Activated CD4-positive, alpha-beta memory T cell treated with anti-CD3 and anti-CD28 coated beads, Interleukin-2, amount 10 ng/mL, durations not matched to agents 7 days and 5 days (primary cell): ENCODE measurements at regions not wholly inside any gene's neighbourhood (a gene's known extent, or its start where the extent isn't known, plus 50 kb on each side); places are given as distances from the start of the nearest gene placed in this dataset.

Source experiments
- CTCF ChIA-PET: fragments of 350-600 bp; sonication (Branson Sonifier 250); formaldehyde crosslinking; loops from one replicate; lab custom pipeline; 2021; ENCODE audit warnings: antibody characterized with exemption, inconsistent platforms; lab: Charles Lee
- POLR2A ChIA-PET: fragments of 350-600 bp; sonication (Branson Sonifier 250); formaldehyde crosslinking; loops from one replicate; lab custom pipeline; 2021; ENCODE audit warnings: antibody characterized with exemption; lab: Charles Lee
- DNase-seq: peaks from one replicate; pipeline ENCODE4 v3.0.0-alpha.2; 2020
- H3K27ac Mint-ChIP-seq: one replicate; pipeline ENCODE4 v1.8.0; 2021; ENCODE audit warnings: mild to moderate bottlenecking, mixed read lengths
- H3K27me3 Mint-ChIP-seq: one replicate; pipeline ENCODE4 v1.8.0; 2021; ENCODE audit warnings: mixed read lengths
- H3K36me3 Mint-ChIP-seq: one replicate; pipeline ENCODE4 v1.8.0; 2021; ENCODE audit warnings: low read depth, mixed read lengths
- H3K4me1 Mint-ChIP-seq: one replicate; pipeline ENCODE4 v1.8.0; 2021; ENCODE audit warnings: mixed read lengths
- H3K4me3 Mint-ChIP-seq: one replicate; pipeline ENCODE4 v1.8.0; 2021; ENCODE audit warnings: mild to moderate bottlenecking, mixed read lengths
- H3K9me3 Mint-ChIP-seq: one replicate; pipeline ENCODE4 v1.8.0; 2021; ENCODE audit warnings: mixed read lengths

GRCh38 chr12:125239563-125239962, 174.3 kb downstream of the AACS start:
- POLR2A ChIA-PET: no interaction called here
- H3K27me3 Mint-ChIP-seq: peaks cover 9% of the 10 kb centered on the region

GRCh38 chr12:125240717-125241116, 175.5 kb downstream of the AACS start:
- peaks cover 7% of the 10 kb centered on the region for H3K27me3 Mint-ChIP-seq
- ChIA-PET POLR2A (no interaction called here), CTCF (no interaction called here)
- H3K4me1 Mint-ChIP-seq: no peaks in the 10 kb centered on the region
- no peaks in the 10 kb centered on the region for H3K9me3 Mint-ChIP-seq
- DNase-seq: no peak
- H3K4me3 Mint-ChIP-seq: no peak overlapping the region
- no peaks in the 10 kb centered on the region for H3K36me3 Mint-ChIP-seq
- H3K27ac Mint-ChIP-seq: no peak overlapping the region

More at GRCh38 chr12:125239563-125239962, 174.3 kb downstream of the AACS start:
- Mint-ChIP-seq H3K9me3 (no peaks in the 10 kb centered on the region), H3K4me1 (no peaks in the 10 kb centered on the region), H3K27ac (no peak overlapping the region), H3K4me3 (no peak overlapping the region), H3K36me3 (no peaks in the 10 kb centered on the region)
- DNase-seq: no peak
- CTCF ChIA-PET: no interaction called here

GRCh38 chr12:125243811-125244210, 178.6 kb downstream of the AACS start:
- H3K4me3 Mint-ChIP-seq: no peak overlapping the region

GRCh38 chr12:125244338-125244737, 179.1 kb downstream of the AACS start:
- DNase-seq: no peak
- CTCF ChIA-PET: no interaction called here
- H3K4me3 Mint-ChIP-seq: no peak overlapping the region
- no peaks in the 10 kb centered on the region for H3K36me3 Mint-ChIP-seq
- H3K27me3 Mint-ChIP-seq: peaks cover 3% of the 10 kb centered on the region
- no peaks in the 10 kb centered on the region for H3K4me1 Mint-ChIP-seq
- no peak overlapping the region for H3K27ac Mint-ChIP-seq
- POLR2A ChIA-PET: no interaction called here
- H3K9me3 Mint-ChIP-seq: no peaks in the 10 kb centered on the region

More at GRCh38 chr12:125243811-125244210, 178.6 kb downstream of the AACS start:
- POLR2A ChIA-PET: no interaction called here
- Mint-ChIP-seq H3K27ac (no peak overlapping the region), H3K36me3 (no peaks in the 10 kb centered on the region), H3K9me3 (no peaks in the 10 kb centered on the region), H3K27me3 (peaks cover 5% of the 10 kb centered on the region), H3K4me1 (no peaks in the 10 kb centered on the region)
- CTCF ChIA-PET: no interaction called here
- no peak for DNase-seq

GRCh38 chr12:125245581-125246557, 180.6 kb downstream of the AACS start:
- Mint-ChIP-seq H3K27ac (no peak overlapping the region), H3K27me3 (no peaks in the 10 kb centered on the region), H3K4me3 (no peak overlapping the region), H3K4me1 (no peaks in the 10 kb centered on the region), H3K36me3 (no peaks in the 10 kb centered on the region), H3K9me3 (no peaks in the 10 kb centered on the region)
- CTCF ChIA-PET: no interaction called here
- no peak for DNase-seq
- POLR2A ChIA-PET: no interaction called here

GRCh38 chr12:125247477-125247876, 182.2 kb downstream of the AACS start:
- CTCF ChIA-PET: interaction anchor here (1.3 kb wide), 1 partner anchor 10 kb away, joined by 5 read pairs; no protein-coding TSS in a partner anchor
- no peak for DNase-seq

GRCh38 chr12:125249066-125249824, 184.0 kb downstream of the AACS start:
- no peak for DNase-seq
- no peaks in the 10 kb centered on the region for H3K4me1 Mint-ChIP-seq
- H3K9me3 Mint-ChIP-seq: no peaks in the 10 kb centered on the region
- no peak overlapping the region for H3K27ac Mint-ChIP-seq
- no peaks in the 10 kb centered on the region for H3K27me3 Mint-ChIP-seq
- POLR2A ChIA-PET: no interaction called here
- no peaks in the 10 kb centered on the region for H3K36me3 Mint-ChIP-seq
- no peak overlapping the region for H3K4me3 Mint-ChIP-seq
- CTCF ChIA-PET: no interaction called here

More at GRCh38 chr12:125247477-125247876, 182.2 kb downstream of the AACS start:
- Mint-ChIP-seq H3K27me3 (no peaks in the 10 kb centered on the region), H3K4me3 (no peak overlapping the region), H3K36me3 (no peaks in the 10 kb centered on the region), H3K27ac (no peak overlapping the region), H3K9me3 (no peaks in the 10 kb centered on the region), H3K4me1 (no peaks in the 10 kb centered on the region)
- POLR2A ChIA-PET: no interaction called here

- H3K9me3 Mint-ChIP-seq: no peaks in the 10 kb centered on the region
- H3K36me3 Mint-ChIP-seq: no peaks in the 10 kb centered on the region
- DNase-seq: no peak
- no peaks in the 10 kb centered on the region for H3K27me3 Mint-ChIP-seq
- CTCF ChIA-PET: no interaction called here
- POLR2A ChIA-PET: no interaction called here
- no peaks in the 10 kb centered on the region for H3K4me1 Mint-ChIP-seq
- H3K27ac Mint-ChIP-seq: no peak overlapping the region
- H3K4me3 Mint-ChIP-seq: no peak overlapping the region
Measured at GRCh38 chr12:125249932-125250331, 184.7 kb downstream of the AACS start.

GRCh38 chr12:125254236-125254635, 189.0 kb downstream of the AACS start:
- Mint-ChIP-seq H3K9me3 (no peaks in the 10 kb centered on the region), H3K4me1 (no peaks in the 10 kb centered on the region), H3K36me3 (no peaks in the 10 kb centered on the region), H3K4me3 (no peak overlapping the region), H3K27ac (no peak overlapping the region), H3K27me3 (peaks cover 3% of the 10 kb centered on the region)
- DNase-seq: no peak
- ChIA-PET POLR2A (no interaction called here), CTCF (no interaction called here)

GRCh38 chr12:125254856-125255255, 189.6 kb downstream of the AACS start:
- DNase-seq: no peak
- Mint-ChIP-seq H3K4me1 (no peaks in the 10 kb centered on the region), H3K4me3 (no peak overlapping the region), H3K27ac (no peak overlapping the region), H3K9me3 (no peaks in the 10 kb centered on the region), H3K36me3 (no peaks in the 10 kb centered on the region), H3K27me3 (peaks cover 3% of the 10 kb centered on the region)
- ChIA-PET POLR2A (no interaction called here), CTCF (no interaction called here)

- peaks cover 3% of the 10 kb centered on the region for H3K27me3 Mint-ChIP-seq
- H3K36me3 Mint-ChIP-seq: no peaks in the 10 kb centered on the region
- ChIA-PET POLR2A (no interaction called here), CTCF (no interaction called here)
- DNase-seq: no peak
- H3K27ac Mint-ChIP-seq: no peak overlapping the region
- no peaks in the 10 kb centered on the region for H3K4me1 Mint-ChIP-seq
- H3K4me3 Mint-ChIP-seq: no peak overlapping the region
- no peaks in the 10 kb centered on the region for H3K9me3 Mint-ChIP-seq
Measured at GRCh38 chr12:125255935-125256633, 190.8 kb downstream of the AACS start.

GRCh38 chr12:125256634-125256936, 191.3 kb downstream of the AACS start:
- ChIA-PET CTCF (no interaction called here), POLR2A (no interaction called here)
- H3K4me3 Mint-ChIP-seq: no peak overlapping the region
- no peaks in the 10 kb centered on the region for H3K36me3 Mint-ChIP-seq
- H3K4me1 Mint-ChIP-seq: no peaks in the 10 kb centered on the region
- H3K27ac Mint-ChIP-seq: no peak overlapping the region
- H3K9me3 Mint-ChIP-seq: no peaks in the 10 kb centered on the region
- DNase-seq: no peak
- H3K27me3 Mint-ChIP-seq: peaks cover 3% of the 10 kb centered on the region
